ENCODE measurements at regions not wholly inside any gene's neighbourhood (a gene's known extent, or its start where the extent isn't known, plus 50 kb on each side); places are given as distances from the start of the nearest gene placed in this dataset.

DNA sequence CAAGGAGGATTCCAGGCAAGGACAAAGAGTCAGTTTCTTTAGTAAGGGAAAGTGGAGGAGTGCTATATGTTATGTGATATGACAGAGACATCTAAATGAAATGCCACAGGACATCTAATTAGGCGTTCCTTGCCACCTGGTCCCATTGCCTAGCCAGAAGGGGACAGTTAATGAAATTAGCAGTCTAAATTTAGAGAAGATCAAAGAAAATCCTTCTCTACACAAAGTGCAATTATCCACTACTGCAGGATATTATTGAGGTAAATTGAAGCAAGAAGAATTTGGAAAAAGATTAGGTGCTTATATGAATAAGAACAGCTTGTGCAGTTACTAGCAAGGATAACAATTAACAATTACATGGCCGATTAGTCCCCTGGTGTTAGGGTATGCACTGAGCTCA is 495.3 kb upstream of the NMUR2 start:
- Histone ChIP-seq H3K79me2 (ENCODE audit: insufficient read depth, low read length) (no peaks in the 10 kb centered on the region), H3K27ac (ENCODE audit: low read depth in 1 of 2, low read length in 2 of 2) (no peak overlapping the region), H3K9ac (ENCODE audit: insufficient read depth, low read length, poor library complexity, severe bottlenecking) (no peak overlapping the region), H3K27me3 (ENCODE audit: control insufficient read depth in 2 of 2, insufficient read depth in 2 of 2, low read length in 2 of 2) (no peaks in the 10 kb centered on the region), H3K9me3 (replicated peaks in 1 of 2; ENCODE audit: control insufficient read depth in 1 of 2, insufficient read depth in 1 of 2, low read length in 2 of 2) (peaks cover 10 to 20% of the 10 kb centered on the region in 2 donors), H3K4me2 (replicated peaks; ENCODE audit: extremely low read depth, low read length, poor library complexity, severe bottlenecking) (no peak overlapping the region), H3K36me3 (replicated peaks in 1 of 2; ENCODE audit: control insufficient read depth in 1 of 2, insufficient read depth in 2 of 2, low read length in 2 of 2) (no peaks in the 10 kb centered on the region), H3K4me1 (ENCODE audit: control insufficient read depth in 1 of 2, insufficient read depth in 2 of 2, low read length in 2 of 2) (no peaks in the 10 kb centered on the region), H4K20me1 (ENCODE audit: insufficient read depth, low read length) (no peaks in the 10 kb centered on the region), H3K4me3 (replicated peaks in 1 of 3; ENCODE audit: low read depth in 2 of 3, low read length in 3 of 3) (no peak overlapping the region), H2AFZ (ENCODE audit: insufficient read depth, low read depth, low read length, poor library complexity, severe bottlenecking) (no peak overlapping the region)
- Mint-ChIP-seq H3K4me3 (no peak overlapping the region), H3K4me1 (no peaks in the 10 kb centered on the region), H3K36me3 (no peaks in the 10 kb centered on the region), H3K27me3 (ENCODE audit: low read depth in 3 of 3) (no peaks in the 10 kb centered on the region), H3K9me3 (peaks cover 2 to 9% (median 4%) of the 10 kb centered on the region in 7 donors), H3K27ac (no peak overlapping the region)
- intact Hi-C loops (cut with micrococcal nuclease), result no loop called here
- no peak for TF ChIP-seq CTCF (IDR thresholded peaks at IDR 0.05)
- no CpG with 5 or more reads among the region's 2 CpGs for WGBS (ENCODE audit: insufficient coverage)
- no peak for DNase-seq

- Histone ChIP-seq H3K27ac (ENCODE audit: low read depth in 1 of 2, low read length in 2 of 2) (no peak overlapping the region), H3K4me1 (ENCODE audit: control insufficient read depth in 1 of 2, insufficient read depth in 2 of 2, low read length in 2 of 2) (no peaks in the 10 kb centered on the region), H3K4me2 (replicated peaks; ENCODE audit: extremely low read depth, low read length, poor library complexity, severe bottlenecking) (no peak overlapping the region), H3K9ac (ENCODE audit: insufficient read depth, low read length, poor library complexity, severe bottlenecking) (no peak overlapping the region), H3K9me3 (replicated peaks in 1 of 2; ENCODE audit: control insufficient read depth in 1 of 2, insufficient read depth in 1 of 2, low read length in 2 of 2) (peaks cover 6 to 10% of the 10 kb centered on the region in 2 donors), H3K79me2 (ENCODE audit: insufficient read depth, low read length) (no peaks in the 10 kb centered on the region), H2AFZ (ENCODE audit: insufficient read depth, low read depth, low read length, poor library complexity, severe bottlenecking) (no peak overlapping the region), H3K27me3 (ENCODE audit: control insufficient read depth in 2 of 2, insufficient read depth in 2 of 2, low read length in 2 of 2) (no peaks in the 10 kb centered on the region), H3K36me3 (replicated peaks in 1 of 2; ENCODE audit: control insufficient read depth in 1 of 2, insufficient read depth in 2 of 2, low read length in 2 of 2) (no peaks in the 10 kb centered on the region), H4K20me1 (ENCODE audit: insufficient read depth, low read length) (no peaks in the 10 kb centered on the region), H3K4me3 (replicated peaks in 1 of 3; ENCODE audit: low read depth in 2 of 3, low read length in 3 of 3) (no peak overlapping the region)
- Mint-ChIP-seq H3K4me1 (no peaks in the 10 kb centered on the region), H3K27ac (no peak overlapping the region), H3K9me3 (peaks cover 2 to 11% (median 4%) of the 10 kb centered on the region in 7 donors), H3K27me3 (ENCODE audit: low read depth in 3 of 3) (no peaks in the 10 kb centered on the region), H3K4me3 (no peak overlapping the region), H3K36me3 (no peaks in the 10 kb centered on the region)
- WGBS (ENCODE audit: insufficient coverage), result no CpG with 5 or more reads among the region's 2 CpGs
- intact Hi-C loops (cut with micrococcal nuclease), result no loop called here
- no peak for DNase-seq
- TF ChIP-seq CTCF (IDR thresholded peaks at IDR 0.05), result no peak
Observed at GRCh38 chr5:152901754-152902153, 496.7 kb upstream of the NMUR2 start.
